Testis (tissue), 2 donors: ENCODE measurements at regions not wholly inside any gene's neighbourhood (a gene's known extent, or its start where the extent isn't known, plus 50 kb on each side); places are given as distances from the start of the nearest gene placed in this dataset.

Source experiments
- POLR2A ChIP-seq: fragments of 450-650 bp; IDR thresholded peaks from one replicate; pipeline ENCODE4 v1.6.1; 2017; ENCODE audit warnings: antibody characterized with exemption, mild to moderate bottlenecking, moderate library complexity
- TF ChIP-seq, protein P1 (sequence below), 3 experiments: fragments of 450-650 bp in 2 of 3; fragments of 200-600 bp in 1 of 3; sonication (generic) in 1 of 3; IDR thresholded peaks; one replicate each; pipeline ENCODE4 v1.5.1; 2016 to 2019; ENCODE audit warnings: antibody characterized with exemption in 3 of 3, mild to moderate bottlenecking in 2 of 3, moderate library complexity in 1 of 3

DNA sequence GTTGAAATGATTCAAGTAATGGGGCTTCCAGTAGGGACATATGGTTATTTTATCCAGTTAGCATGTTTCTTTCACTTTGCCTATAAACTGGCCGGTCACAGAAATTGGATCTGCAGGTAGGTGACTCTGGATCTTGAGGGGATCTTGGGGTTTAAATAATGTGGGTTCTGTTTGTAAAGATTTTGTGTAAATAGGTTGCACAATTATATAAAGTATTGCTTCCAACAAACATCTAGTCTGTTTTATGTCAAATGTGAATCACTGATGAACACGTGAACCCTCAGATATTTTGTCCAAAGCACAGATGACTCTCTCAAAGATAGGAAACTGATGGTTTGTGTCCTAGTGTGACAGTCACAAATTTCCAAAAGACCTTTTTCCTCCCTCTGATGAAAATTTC, 98.4 kb downstream of the ZIC5 start:
- TF ChIP-seq POLR2A, result no peak
- TF ChIP-seq, protein P1, sequence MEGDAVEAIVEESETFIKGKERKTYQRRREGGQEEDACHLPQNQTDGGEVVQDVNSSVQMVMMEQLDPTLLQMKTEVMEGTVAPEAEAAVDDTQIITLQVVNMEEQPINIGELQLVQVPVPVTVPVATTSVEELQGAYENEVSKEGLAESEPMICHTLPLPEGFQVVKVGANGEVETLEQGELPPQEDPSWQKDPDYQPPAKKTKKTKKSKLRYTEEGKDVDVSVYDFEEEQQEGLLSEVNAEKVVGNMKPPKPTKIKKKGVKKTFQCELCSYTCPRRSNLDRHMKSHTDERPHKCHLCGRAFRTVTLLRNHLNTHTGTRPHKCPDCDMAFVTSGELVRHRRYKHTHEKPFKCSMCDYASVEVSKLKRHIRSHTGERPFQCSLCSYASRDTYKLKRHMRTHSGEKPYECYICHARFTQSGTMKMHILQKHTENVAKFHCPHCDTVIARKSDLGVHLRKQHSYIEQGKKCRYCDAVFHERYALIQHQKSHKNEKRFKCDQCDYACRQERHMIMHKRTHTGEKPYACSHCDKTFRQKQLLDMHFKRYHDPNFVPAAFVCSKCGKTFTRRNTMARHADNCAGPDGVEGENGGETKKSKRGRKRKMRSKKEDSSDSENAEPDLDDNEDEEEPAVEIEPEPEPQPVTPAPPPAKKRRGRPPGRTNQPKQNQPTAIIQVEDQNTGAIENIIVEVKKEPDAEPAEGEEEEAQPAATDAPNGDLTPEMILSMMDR (IDR thresholded peaks at IDR 0.05), result no peak
